Transverse colon (tissue), 4 donors: ENCODE measurements at regions not wholly inside any gene's neighbourhood (a gene's known extent, or its start where the extent isn't known, plus 50 kb on each side); places are given as distances from the start of the nearest gene placed in this dataset.
A peak's percentile ranks its signal among the peaks of the same experiment; 100 is the strongest.

Experiments
- DNase-seq: peaks from one replicate; pipeline ENCODE4 v3.0.0-alpha.2; 2019
- H3K27ac ChIP-seq, 4 donors: fragments of 200-600 bp; sonication (generic); 2 replicates each; pipeline ENCODE4 v1.5.1; 2016 to 2018; ENCODE audit warnings: inconsistent platforms in 4 of 4
- H3K27me3 ChIP-seq: fragments of 200-600 bp; sonication (generic); 2 replicates; pipeline ENCODE4 v1.5.1; 2017; ENCODE audit warnings: inconsistent platforms
- H3K36me3 ChIP-seq, 4 donors: fragments of 200-600 bp; sonication (generic); 2 replicates each; pipeline ENCODE4 v1.5.1; 2017 to 2019; ENCODE audit warnings: inconsistent platforms in 4 of 4
- H3K4me1 ChIP-seq, 4 donors: fragments of 200-600 bp; sonication (generic); 2 replicates each; pipeline ENCODE4 v1.5.1; 2017 to 2020; ENCODE audit warnings: inconsistent platforms in 4 of 4
- H3K4me3 ChIP-seq, 4 donors: fragments of 200-600 bp; sonication (generic); 1 replicate in 1 of 4; 2 replicates in 3 of 4; pipeline versions ENCODE4 v1.5.1 to v1.6.1; 2017 to 2019; ENCODE audit warnings: inconsistent platforms in 4 of 4
- H3K9me3 ChIP-seq, 2 donors: fragments of 200-600 bp; sonication (generic); 2 replicates each; pipeline ENCODE4 v1.5.1; 2017 to 2019; ENCODE audit warnings: inconsistent platforms in 2 of 2
- EP300 ChIP-seq: sonication (generic); formaldehyde crosslinking; IDR thresholded peaks from one replicate; pipeline ENCODE4 v1.6.1; 2017; ENCODE audit warnings: antibody characterized with exemption, low read depth
- POLR2A ChIP-seq: fragments of 450-650 bp; IDR thresholded peaks from one replicate; pipeline ENCODE4 v1.6.1; 2016; ENCODE audit warnings: antibody characterized with exemption, mild to moderate bottlenecking, moderate library complexity
- POLR2AphosphoS5 ChIP-seq, 3 donors: sonication (generic); formaldehyde crosslinking; IDR thresholded peaks; one replicate each; pipeline ENCODE4 v1.6.1; 2016; ENCODE audit warnings: antibody characterized with exemption in 3 of 3
- WGBS, 2 donors: methylation state at CpG; one replicate each; pipeline ENCODE4 v1.1.5; 2018; ENCODE audit warnings: low coverage in 1 of 2; 5-methylcytosine and 5-hydroxymethylcytosine counted together
- in situ Hi-C, 4 donors: fragments of 200-750 bp; cut with MboI; loops; one replicate each; pipeline versions ENCODE4 v1.15.0 to v1.15.1; 2017; ENCODE audit warnings: low sequenced_read_pairs in 3 of 4, low pct_ligation_motif_present in 1 of 4, low pct_unique_long_range_greater_than_20kb in 1 of 4
- intact Hi-C: fragments of 100-400 bp; cut with DNase I; formaldehyde crosslinking; loops from one replicate; pipeline ENCODE4 v1.15.1; 2023; ENCODE audit warnings: low total_unique reads
- TF ChIP-seq, protein P1 (sequence below), 5 experiments: fragments of 200-600 bp in 3 of 5; fragments of 450-650 bp in 2 of 5; sonication (generic) in 3 of 5; IDR thresholded peaks; 1 replicate in 2 of 5; 2 replicates in 3 of 5; pipeline ENCODE4 v1.5.1; 2016 to 2017; ENCODE audit warnings: antibody characterized with exemption in 5 of 5, inconsistent platforms in 3 of 5, mild to moderate bottlenecking in 2 of 5, moderate library complexity in 1 of 5

DNA sequence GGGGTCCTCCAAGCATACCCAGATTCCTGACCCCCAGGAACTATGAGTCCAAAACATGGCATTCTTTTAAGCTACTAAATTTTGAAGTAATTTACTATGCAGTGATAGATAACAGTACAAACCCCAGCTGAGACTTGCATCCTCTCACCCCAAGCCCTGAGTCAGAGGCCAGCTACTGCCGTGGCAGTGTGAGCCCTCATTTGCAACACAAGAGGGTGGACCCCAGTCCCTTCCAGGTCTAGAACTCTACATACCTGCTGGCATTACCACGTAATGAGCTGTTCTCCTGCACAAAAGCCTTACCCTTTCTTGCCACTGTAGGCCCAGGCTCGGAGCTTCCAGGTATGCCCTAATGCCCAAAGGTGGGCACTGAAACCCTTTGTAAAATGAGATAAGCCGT is 108.6 kb upstream of the ERCC6L2 start:
- H3K27me3 ChIP-seq = no peaks in the 10 kb centered on the region
- 94% methylated on average over 4 of the region's 4 CpGs; no CpG with 5 or more reads in 1 of the 2 donors for WGBS, 2 donors
- peaks cover 6 to 20% (median 12%) of the 10 kb centered on the region in 4 donors for H3K4me1 ChIP-seq
- no peak overlapping the region for H3K4me3 ChIP-seq
- in situ Hi-C loops (no loop called here), intact Hi-C loops (no loop called here)
- no peaks in the 10 kb centered on the region for H3K9me3 ChIP-seq
- DNase-seq = no peak
- no peak for TF ChIP-seq POLR2AphosphoS5 (IDR thresholded peaks at IDR 0.05)
- TF ChIP-seq, protein P1, sequence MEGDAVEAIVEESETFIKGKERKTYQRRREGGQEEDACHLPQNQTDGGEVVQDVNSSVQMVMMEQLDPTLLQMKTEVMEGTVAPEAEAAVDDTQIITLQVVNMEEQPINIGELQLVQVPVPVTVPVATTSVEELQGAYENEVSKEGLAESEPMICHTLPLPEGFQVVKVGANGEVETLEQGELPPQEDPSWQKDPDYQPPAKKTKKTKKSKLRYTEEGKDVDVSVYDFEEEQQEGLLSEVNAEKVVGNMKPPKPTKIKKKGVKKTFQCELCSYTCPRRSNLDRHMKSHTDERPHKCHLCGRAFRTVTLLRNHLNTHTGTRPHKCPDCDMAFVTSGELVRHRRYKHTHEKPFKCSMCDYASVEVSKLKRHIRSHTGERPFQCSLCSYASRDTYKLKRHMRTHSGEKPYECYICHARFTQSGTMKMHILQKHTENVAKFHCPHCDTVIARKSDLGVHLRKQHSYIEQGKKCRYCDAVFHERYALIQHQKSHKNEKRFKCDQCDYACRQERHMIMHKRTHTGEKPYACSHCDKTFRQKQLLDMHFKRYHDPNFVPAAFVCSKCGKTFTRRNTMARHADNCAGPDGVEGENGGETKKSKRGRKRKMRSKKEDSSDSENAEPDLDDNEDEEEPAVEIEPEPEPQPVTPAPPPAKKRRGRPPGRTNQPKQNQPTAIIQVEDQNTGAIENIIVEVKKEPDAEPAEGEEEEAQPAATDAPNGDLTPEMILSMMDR (IDR thresholded peaks at IDR 0.05) = no peak
- TF ChIP-seq POLR2A = no peak
- no peak for TF ChIP-seq EP300
- H3K36me3 ChIP-seq = no peaks in the 10 kb centered on the region
- H3K27ac ChIP-seq = no peak overlapping the region

DNA sequence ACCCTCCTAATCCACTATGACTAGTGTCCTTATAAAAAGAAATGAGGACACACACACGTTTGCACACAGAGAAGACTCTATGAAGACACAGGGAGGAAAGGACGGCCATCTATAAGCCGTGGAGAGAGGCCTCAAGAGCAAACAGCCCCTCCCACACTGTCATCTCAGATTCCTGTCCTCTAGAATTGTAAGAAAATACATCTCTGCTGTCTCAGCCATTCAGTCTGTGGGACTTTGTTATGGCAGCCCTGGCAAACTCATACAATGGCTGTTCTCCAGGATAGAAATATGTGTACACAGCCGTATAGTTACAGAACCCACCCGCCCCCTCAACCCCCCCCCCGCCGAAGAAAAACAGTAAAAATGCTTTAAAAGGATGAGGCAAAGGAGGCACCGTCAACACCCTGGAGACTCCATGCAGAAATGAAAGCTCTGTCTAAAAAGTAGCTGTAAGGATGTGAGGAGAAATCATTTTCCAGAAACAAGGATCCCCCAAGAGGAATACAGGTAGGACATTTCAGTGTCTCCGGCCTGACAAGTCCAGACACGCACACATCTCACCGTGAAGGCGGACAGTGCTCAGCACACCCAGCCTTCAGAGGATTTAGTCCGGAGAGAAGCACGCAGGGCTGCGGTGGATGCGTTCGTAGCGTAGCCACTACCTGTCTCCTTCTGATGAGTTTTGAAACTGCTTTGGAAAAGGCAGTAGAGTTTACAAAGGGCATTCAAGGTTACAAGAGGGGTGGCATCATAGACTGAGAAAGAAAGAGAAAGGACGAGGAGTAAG is 110.8 kb upstream of the ERCC6L2 start:
- Histone ChIP-seq H3K36me3 (no peaks in the 10 kb centered on the region), H3K27me3 (no peaks in the 10 kb centered on the region), H3K4me1 (peaks cover 0 to 8% (median 2%) of the 10 kb centered on the region in 4 donors), H3K27ac (peak overlapping the region; percentile 30 to 63 (median 54)), H3K9me3 (no peaks in the 10 kb centered on the region), H3K4me3 (peak overlapping the region in 1 of 4 donors; percentile 21)
- intact Hi-C loops (no loop called here), in situ Hi-C loops (no loop called here)
- TF ChIP-seq POLR2AphosphoS5 (IDR thresholded peaks at IDR 0.05) = no peak
- TF ChIP-seq EP300 = no peak
- TF ChIP-seq POLR2A = no peak
- TF ChIP-seq, protein P1 (IDR thresholded peaks at IDR 0.05) = no peak
- no peak for DNase-seq
- WGBS, 2 donors = 62 to 77% methylated on average over 11 to 18 of the region's 19 CpGs

DNA sequence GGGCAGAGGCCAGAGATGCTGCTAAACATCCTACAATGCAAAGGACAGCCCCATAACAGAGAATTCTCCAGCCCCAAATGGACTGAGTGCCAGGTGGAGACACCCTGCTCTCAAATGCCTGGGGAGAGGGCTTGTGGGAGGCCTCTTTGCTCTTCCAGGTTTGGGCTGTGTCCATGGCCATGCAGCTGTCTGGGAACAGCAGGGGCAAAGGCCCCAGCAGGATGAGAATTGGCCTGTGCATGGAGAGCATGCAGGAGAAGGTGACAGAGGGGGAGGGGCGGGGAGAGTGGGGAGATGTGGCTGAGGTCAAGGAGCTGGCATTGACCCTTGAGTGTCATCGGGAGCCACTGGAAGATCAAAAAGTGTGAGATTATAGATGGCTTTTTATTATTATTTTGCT is 111.5 kb upstream of the ERCC6L2 start:
- H3K9me3 ChIP-seq = no peaks in the 10 kb centered on the region
- WGBS, 2 donors = 71 to 73% methylated on average over 2 of the region's 2 CpGs
- peak overlapping the region in 3 of 4 donors; percentile 12 to 63 (median 58) for H3K27ac ChIP-seq

DNA sequence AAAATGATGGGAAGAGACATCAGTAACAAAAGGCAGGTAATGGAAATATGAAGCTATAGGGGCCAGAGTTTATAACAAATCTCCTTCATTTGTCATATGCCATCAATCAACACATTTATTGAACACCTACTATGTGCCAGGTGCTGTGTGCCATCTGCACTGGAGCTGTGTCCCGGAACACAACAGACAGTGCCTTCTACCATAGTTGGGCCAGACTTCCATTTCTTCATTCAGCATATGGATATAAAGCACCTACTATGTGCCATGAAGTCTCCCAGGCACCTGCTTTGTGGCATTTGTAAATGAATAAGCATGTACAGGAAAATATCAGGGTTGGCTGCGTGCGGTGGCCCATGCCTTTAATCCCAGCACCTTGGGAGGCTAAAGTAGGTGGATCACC is 112.5 kb upstream of the ERCC6L2 start:
- Histone ChIP-seq H3K4me1 (peaks cover 0 to 4% (median 2%) of the 10 kb centered on the region in 4 donors), H3K27me3 (no peaks in the 10 kb centered on the region), H3K9me3 (no peaks in the 10 kb centered on the region), H3K4me3 (no peak overlapping the region), H3K36me3 (no peaks in the 10 kb centered on the region), H3K27ac (no peak overlapping the region)
- intact Hi-C loops (no loop called here), in situ Hi-C loops (no loop called here)
- no peak for DNase-seq
- TF ChIP-seq POLR2A = no peak
- TF ChIP-seq, protein P1 (IDR thresholded peaks at IDR 0.05) = no peak
- TF ChIP-seq POLR2AphosphoS5 (IDR thresholded peaks at IDR 0.05) = no peak
- no peak for TF ChIP-seq EP300
- WGBS, 2 donors = 94 to 100% methylated on average over 1 to 3 of the region's 3 CpGs

More for the DNA sequence above, 111.5 kb upstream of the ERCC6L2 start:
- DNase-seq = no peak
- no peak overlapping the region for H3K4me3 ChIP-seq
- peaks cover 0 to 8% (median 2%) of the 10 kb centered on the region in 4 donors for H3K4me1 ChIP-seq
- in situ Hi-C loops (no loop called here), intact Hi-C loops (no loop called here)
- no peaks in the 10 kb centered on the region for H3K36me3 ChIP-seq
- TF ChIP-seq POLR2A = no peak
- no peak for TF ChIP-seq EP300
- TF ChIP-seq POLR2AphosphoS5 (IDR thresholded peaks at IDR 0.05) = no peak
- no peaks in the 10 kb centered on the region for H3K27me3 ChIP-seq
